Immature natural killer cell (primary cell): ENCODE measurements at regions not wholly inside any gene's neighbourhood (a gene's known extent, or its start where the extent isn't known, plus 50 kb on each side); places are given as distances from the start of the nearest gene placed in this dataset.

ENCODE experiments used
- DNase-seq, 3 donors: peaks; one replicate each; pipeline ENCODE4 v3.0.0; 2022; ENCODE audit warnings: mixed read lengths in 1 of 3
- H3K27ac Mint-ChIP-seq, 6 donors: one replicate each; pipeline ENCODE4 v1.8.0; 2020; ENCODE audit warnings: mixed read lengths in 6 of 6, mild to moderate bottlenecking in 5 of 6, inconsistent platforms in 4 of 6, moderate library complexity in 3 of 6
- H3K27me3 Mint-ChIP-seq, 3 donors: one replicate each; pipeline ENCODE4 v1.8.0; 2020 to 2021; ENCODE audit warnings: low read depth in 3 of 3, mild to moderate bottlenecking in 3 of 3, mixed read lengths in 3 of 3, moderate library complexity in 3 of 3, inconsistent platforms in 1 of 3
- H3K36me3 Mint-ChIP-seq, 3 donors: one replicate each; pipeline ENCODE4 v1.8.0; 2020; ENCODE audit warnings: mixed read lengths in 3 of 3, inconsistent platforms in 2 of 3, mild to moderate bottlenecking in 2 of 3
- H3K4me1 Mint-ChIP-seq, 2 donors: one replicate each; pipeline ENCODE4 v1.8.0; 2020; ENCODE audit warnings: inconsistent platforms in 2 of 2, mild to moderate bottlenecking in 2 of 2, mixed read lengths in 2 of 2, moderate library complexity in 1 of 2
- H3K4me3 Mint-ChIP-seq, 5 donors: one replicate each; pipeline ENCODE4 v1.8.0; 2020; ENCODE audit warnings: mild to moderate bottlenecking in 5 of 5, mixed read lengths in 5 of 5, inconsistent platforms in 3 of 5, moderate library complexity in 3 of 5
- H3K9me3 Mint-ChIP-seq, 6 donors: one replicate each; pipeline ENCODE4 v1.8.0; 2020; ENCODE audit warnings: mild to moderate bottlenecking in 6 of 6, mixed read lengths in 6 of 6, inconsistent platforms in 4 of 6, moderate library complexity in 3 of 6

DNA sequence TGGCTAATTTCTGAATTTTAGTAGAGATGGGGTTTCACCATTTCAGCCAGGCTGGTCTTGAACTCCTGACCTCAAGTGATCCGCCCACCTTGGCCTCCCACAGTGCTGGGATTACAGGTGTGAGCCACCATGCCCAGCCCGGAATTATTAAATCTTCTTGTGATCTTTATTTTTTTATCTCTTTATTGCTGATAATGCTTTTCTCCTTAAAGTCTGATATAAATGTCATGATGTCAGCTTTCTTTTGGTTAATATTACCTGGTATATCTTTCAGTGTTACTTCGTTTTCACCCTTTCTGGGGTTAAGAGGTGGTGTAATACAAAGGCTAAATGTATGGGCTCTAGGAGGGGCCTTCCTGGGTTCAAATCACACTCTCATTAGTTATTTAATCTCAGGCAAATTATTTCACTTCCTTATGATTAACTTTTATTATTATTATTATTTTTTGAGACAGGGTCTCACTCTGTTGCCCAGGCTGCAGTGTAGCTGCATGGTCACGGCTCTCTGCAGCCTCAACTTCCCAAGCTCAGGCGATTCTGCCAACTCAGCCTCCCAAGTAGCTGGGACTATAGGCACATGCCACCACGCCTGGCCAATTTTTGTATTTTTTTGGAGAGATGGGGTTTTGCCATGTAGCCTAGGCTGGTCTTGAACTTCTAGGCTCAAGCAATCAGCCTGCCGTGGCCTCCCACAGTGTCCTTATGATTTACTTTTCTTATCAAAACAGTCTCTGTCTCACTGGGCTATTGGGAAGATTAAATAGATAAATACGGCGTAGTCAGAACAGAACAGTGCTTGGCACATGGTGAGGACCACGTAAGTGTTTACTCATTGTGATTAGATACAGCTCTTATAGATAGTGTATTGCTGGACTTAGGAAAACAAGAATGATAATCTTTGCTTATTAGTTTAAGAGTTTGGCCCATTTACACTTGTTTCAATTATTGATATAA is 216.5 kb downstream of the URB2 start:
- H3K4me1 Mint-ChIP-seq, result no peaks in the 10 kb centered on the region
- H3K4me3 Mint-ChIP-seq, result no peak overlapping the region
- no peak overlapping the region for H3K27ac Mint-ChIP-seq

GRCh38 chr1:229843627-229844238 is 217.7 kb downstream of the URB2 start:
- Mint-ChIP-seq H3K27me3 (peaks cover under 1 to 5% (median 2%) of the 10 kb centered on the region in 3 donors), H3K4me3 (no peak overlapping the region), H3K4me1 (no peaks in the 10 kb centered on the region), H3K9me3 (peaks cover 0 to 1% (median 0%) of the 10 kb centered on the region in 6 donors), H3K36me3 (no peaks in the 10 kb centered on the region), H3K27ac (no peak overlapping the region)
- no peak for DNase-seq

More for the DNA sequence above, 216.5 kb downstream of the URB2 start:
- Mint-ChIP-seq H3K9me3 (peaks cover 0 to 1% (median 0%) of the 10 kb centered on the region in 6 donors), H3K27me3 (peaks cover 2 to 5% (median 4%) of the 10 kb centered on the region in 3 donors), H3K36me3 (no peaks in the 10 kb centered on the region)
- DNase-seq, result no peak

GRCh38 chr1:229844675-229845074 is 218.6 kb downstream of the URB2 start:
- H3K4me1 Mint-ChIP-seq, result no peaks in the 10 kb centered on the region
- H3K27ac Mint-ChIP-seq, result no peak overlapping the region
- H3K9me3 Mint-ChIP-seq, result peaks cover 0 to 1% (median 0%) of the 10 kb centered on the region in 6 donors
- no peak for DNase-seq
- no peaks in the 10 kb centered on the region for H3K36me3 Mint-ChIP-seq
- no peak overlapping the region for H3K4me3 Mint-ChIP-seq
- peaks cover 0 to 3% (median 2%) of the 10 kb centered on the region in 3 donors for H3K27me3 Mint-ChIP-seq

DNA sequence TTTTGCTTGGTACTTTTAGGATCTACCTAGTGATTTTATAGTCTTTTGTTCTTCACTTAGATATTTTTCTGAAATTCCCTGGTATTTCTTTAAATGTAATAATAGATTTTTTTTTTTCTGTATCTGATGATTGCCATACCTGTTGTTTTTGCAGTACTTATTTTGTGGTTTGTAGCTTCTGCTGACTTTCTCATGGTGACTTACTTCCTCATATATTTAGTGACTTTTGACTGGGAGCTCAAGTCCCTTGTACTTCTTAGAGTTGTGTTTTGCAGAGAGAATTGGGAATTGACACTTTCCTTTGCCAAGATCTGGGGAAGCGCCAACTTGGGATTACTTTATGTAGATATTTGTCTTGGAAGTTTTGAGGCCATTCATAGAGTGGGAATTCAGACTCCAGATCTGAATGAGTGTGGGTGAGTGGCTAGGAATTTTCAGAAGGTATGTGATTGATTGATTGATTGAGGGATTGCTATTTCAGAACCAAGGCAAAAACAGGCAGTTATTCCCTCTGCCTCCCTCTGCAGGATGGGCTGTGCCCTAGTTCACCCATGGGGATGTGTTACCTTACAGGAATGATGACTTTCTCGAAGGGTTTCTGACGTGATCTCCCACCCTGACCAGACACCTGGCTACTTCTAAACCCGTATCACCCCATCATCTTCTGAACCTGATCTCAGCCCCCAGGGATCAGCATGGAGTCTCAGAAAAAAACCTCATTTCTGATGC is 219.5 kb downstream of the URB2 start:
- Mint-ChIP-seq H3K9me3 (peaks cover 0 to 1% (median 0%) of the 10 kb centered on the region in 6 donors), H3K27me3 (peaks cover 2 to 4% (median 3%) of the 10 kb centered on the region in 3 donors), H3K36me3 (no peaks in the 10 kb centered on the region), H3K4me1 (no peaks in the 10 kb centered on the region), H3K27ac (no peak overlapping the region), H3K4me3 (no peak overlapping the region)
- DNase-seq, result no peak

DNA sequence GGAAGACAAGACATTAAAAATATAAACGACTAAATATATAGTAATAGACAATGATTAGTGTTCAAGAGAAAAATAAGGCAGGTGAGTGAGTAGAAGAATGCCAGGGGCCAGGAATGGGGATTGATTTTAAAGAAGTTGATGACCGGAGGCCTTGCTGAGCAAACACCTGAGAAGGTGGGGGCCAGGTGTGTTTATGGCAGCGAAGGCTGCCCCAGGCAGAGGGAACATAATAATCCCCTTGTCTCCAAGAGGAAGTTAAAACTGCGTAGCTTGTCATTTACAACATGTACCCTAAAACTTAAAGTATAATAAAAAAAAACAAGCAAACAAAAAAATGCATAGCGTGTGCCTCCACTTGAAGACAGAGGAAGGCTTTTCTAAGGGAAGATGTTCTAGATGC is 220.3 kb downstream of the URB2 start:
- Mint-ChIP-seq H3K27me3 (peaks cover 1 to 4% (median 4%) of the 10 kb centered on the region in 3 donors), H3K27ac (no peak overlapping the region), H3K9me3 (peaks cover 0 to 1% (median 0%) of the 10 kb centered on the region in 6 donors), H3K36me3 (no peaks in the 10 kb centered on the region), H3K4me1 (no peaks in the 10 kb centered on the region), H3K4me3 (no peak overlapping the region)
- DNase-seq, result no peak

DNA sequence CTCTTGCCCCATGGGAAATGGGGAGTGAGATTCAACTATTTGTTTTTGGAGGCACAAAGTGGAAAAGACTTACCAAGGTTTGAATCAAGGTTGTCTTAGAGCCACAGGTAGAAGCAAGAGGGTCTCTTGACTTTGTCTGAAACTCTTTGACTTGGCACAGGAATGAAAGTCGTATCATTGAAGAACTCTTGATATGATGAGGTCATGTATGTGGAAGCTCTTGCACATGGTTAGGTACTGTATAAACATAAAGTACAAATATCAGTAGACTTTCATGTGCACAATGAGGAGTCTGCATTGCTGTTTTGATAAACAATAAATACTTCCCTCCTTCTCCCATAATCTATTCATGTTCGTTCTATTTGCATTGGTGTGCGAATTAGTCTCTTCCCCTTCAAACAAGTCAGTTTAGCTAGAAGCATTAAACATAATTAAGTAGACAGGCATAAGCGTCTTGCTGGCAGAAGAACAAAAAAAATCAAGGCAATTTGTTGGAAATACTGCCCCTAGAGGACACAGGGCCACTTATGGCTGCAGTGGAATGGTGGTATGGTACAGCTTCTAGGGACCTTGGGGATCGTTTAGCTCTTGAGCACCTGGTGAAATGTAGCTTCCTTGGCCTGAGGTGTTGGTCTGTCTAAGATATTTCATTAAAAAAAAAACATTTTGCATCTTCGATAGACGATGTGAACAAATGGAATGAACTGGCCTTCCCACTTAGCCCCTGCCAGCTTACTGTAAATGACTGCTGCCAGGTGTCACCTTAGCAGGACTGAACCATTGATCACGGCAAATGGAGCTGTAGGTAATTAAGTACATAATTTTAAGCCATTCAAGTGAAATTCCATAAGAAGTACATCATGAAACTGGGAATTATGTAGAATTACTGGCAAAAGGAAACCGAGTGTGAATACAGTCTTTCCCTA is 218.0 kb upstream of the GALNT2 start:
- H3K4me1 Mint-ChIP-seq, result no peaks in the 10 kb centered on the region
- peaks cover 1 to 4% (median 4%) of the 10 kb centered on the region in 3 donors for H3K27me3 Mint-ChIP-seq
- no peak for DNase-seq
- H3K27ac Mint-ChIP-seq, result no peak overlapping the region
- no peaks in the 10 kb centered on the region for H3K36me3 Mint-ChIP-seq
- H3K4me3 Mint-ChIP-seq, result no peak overlapping the region
- H3K9me3 Mint-ChIP-seq, result no peaks in the 10 kb centered on the region

- DNase-seq, result no peak
- Mint-ChIP-seq H3K27me3 (peaks cover 1 to 6% (median 3%) of the 10 kb centered on the region in 3 donors), H3K4me3 (no peak overlapping the region), H3K9me3 (no peaks in the 10 kb centered on the region), H3K36me3 (no peaks in the 10 kb centered on the region), H3K27ac (no peak overlapping the region), H3K4me1 (peaks cover 8 to 9% of the 10 kb centered on the region in 2 donors)
Measured at GRCh38 chr1:229851511-229851910, 215.5 kb upstream of the GALNT2 start.

GRCh38 chr1:229853751-229854150 is 213.3 kb upstream of the GALNT2 start:
- Mint-ChIP-seq H3K36me3 (no peaks in the 10 kb centered on the region), H3K4me3 (no peak overlapping the region), H3K27me3 (peaks cover 3 to 6% (median 3%) of the 10 kb centered on the region in 3 donors), H3K9me3 (no peaks in the 10 kb centered on the region), H3K27ac (no peak overlapping the region), H3K4me1 (peaks cover 8 to 9% of the 10 kb centered on the region in 2 donors)
- DNase-seq, result no peak

- Mint-ChIP-seq H3K4me3 (no peak overlapping the region), H3K4me1 (peaks cover 8 to 9% of the 10 kb centered on the region in 2 donors), H3K9me3 (no peaks in the 10 kb centered on the region), H3K27ac (no peak overlapping the region), H3K36me3 (no peaks in the 10 kb centered on the region), H3K27me3 (peaks cover 3 to 6% (median 3%) of the 10 kb centered on the region in 3 donors)
- DNase-seq, result no peak
Measured at GRCh38 chr1:229854620-229855019, 212.4 kb upstream of the GALNT2 start.

DNA sequence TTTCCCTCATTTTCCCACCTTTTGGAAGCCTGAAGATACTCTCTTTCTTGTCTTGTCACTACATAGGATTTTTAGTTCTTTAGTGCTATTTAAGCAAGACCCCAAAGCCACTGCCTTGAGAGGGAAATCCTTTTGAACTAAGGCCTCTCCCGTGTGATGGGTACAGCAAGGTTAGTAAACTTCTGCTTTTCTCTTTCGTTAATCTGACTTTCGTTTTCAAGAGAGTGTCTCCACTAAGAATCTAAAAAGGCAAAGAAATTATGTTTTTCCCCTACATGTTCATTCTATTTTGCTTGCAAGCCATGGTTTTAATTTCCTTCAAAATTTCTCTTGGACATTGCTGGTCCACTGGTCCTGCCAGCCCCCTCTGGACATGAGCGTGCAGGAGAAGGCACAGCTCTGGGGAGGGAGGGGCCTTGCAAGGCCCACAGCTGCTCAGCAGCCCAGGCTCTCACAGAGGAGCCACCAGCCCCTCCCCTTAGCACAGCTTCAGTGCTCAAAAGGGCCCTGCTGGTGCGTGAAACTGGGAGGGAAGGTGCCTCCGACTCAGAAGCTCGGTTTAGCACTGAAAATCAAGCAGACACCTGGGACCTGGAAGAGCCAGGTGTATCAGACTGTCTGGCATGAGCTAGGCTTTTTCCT is 210.9 kb upstream of the GALNT2 start:
- Mint-ChIP-seq H3K36me3 (no peaks in the 10 kb centered on the region), H3K9me3 (no peaks in the 10 kb centered on the region), H3K27ac (peak overlapping the region in 5 of 6 donors; percentile 40 to 82 (median 77)), H3K27me3 (peaks cover 2 to 3% (median 2%) of the 10 kb centered on the region in 3 donors), H3K4me1 (peaks cover 8 to 9% of the 10 kb centered on the region in 2 donors), H3K4me3 (peak overlapping the region; percentile 78 to 93 (median 90))
- DNase-seq, result peak; percentile 5 to 17 (median 9)

- Mint-ChIP-seq H3K27me3 (peaks cover 2% of the 10 kb centered on the region in 3 donors), H3K9me3 (no peaks in the 10 kb centered on the region), H3K4me1 (peaks cover 8 to 9% of the 10 kb centered on the region in 2 donors), H3K27ac (no peak overlapping the region), H3K4me3 (peak overlapping the region in 1 of 5 donors; percentile 27), H3K36me3 (no peaks in the 10 kb centered on the region)
- no peak for DNase-seq
Measured at GRCh38 chr1:229857585-229857984, 209.5 kb upstream of the GALNT2 start.

DNA sequence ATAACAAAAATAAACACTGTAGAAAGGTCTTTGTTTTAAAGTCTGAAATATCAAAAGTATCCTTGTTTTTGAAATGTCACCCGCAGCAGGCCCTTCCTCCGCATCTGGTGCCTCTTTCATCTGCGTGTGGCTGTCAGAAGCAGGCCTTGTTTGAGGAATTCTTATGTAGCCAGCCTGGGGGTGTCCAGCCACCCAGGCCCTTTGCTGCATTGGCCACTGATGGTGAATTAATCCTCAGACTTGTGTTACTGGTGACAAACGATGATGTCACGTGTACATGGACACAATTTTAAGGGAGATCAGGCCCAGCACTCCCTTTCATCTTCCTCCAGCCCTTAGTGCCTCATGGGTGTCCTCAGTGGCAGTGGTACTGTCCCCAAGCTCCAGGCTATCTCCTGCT is 208.0 kb upstream of the GALNT2 start:
- peaks cover 2 to 5% (median 2%) of the 10 kb centered on the region in 3 donors for H3K27me3 Mint-ChIP-seq
- H3K4me3 Mint-ChIP-seq, result no peak overlapping the region
- no peaks in the 10 kb centered on the region for H3K9me3 Mint-ChIP-seq
- peaks cover 8 to 9% of the 10 kb centered on the region in 2 donors for H3K4me1 Mint-ChIP-seq
- no peaks in the 10 kb centered on the region for H3K36me3 Mint-ChIP-seq
- H3K27ac Mint-ChIP-seq, result no peak overlapping the region
- no peak for DNase-seq
